GM18868 (cell line): ENCODE measurements at regions not wholly inside any gene's neighbourhood (a gene's known extent, or its start where the extent isn't known, plus 50 kb on each side); places are given as distances from the start of the nearest gene placed in this dataset.
"Not testable (repeated sequence)": the region's sequence is repeated elsewhere in the genome, so short reads cannot be mapped to it uniquely, and the experiment has no call there.

Experiments used
- ATAC-seq: cut with Tn5 transposase; IDR thresholded peaks from one replicate; pipeline ENCODE4 v1.9.1; 2021; ENCODE audit warnings: mild to moderate bottlenecking, moderate library complexity; ENCODE audit not compliant: unreplicated experiment

DNA sequence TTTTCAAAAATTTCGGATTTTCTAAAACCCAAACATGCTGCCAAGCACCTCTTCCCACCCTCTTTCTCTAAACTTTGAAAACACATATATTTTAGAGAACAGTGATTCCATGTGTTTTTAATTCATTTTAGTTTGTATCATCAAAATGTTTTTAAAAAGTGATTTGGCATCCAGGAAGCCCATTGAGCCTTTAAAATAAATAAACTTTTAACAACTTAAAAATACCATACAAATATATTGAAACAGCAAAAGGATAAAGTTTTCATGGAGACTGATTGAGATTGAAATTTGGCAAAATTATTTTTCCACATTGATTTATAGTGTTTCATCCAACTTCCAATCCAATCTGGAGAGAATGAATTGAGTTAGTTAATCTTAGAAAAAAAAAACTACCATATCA lies 374.7 kb downstream of the CD109 start:
- no peak for ATAC-seq

DNA sequence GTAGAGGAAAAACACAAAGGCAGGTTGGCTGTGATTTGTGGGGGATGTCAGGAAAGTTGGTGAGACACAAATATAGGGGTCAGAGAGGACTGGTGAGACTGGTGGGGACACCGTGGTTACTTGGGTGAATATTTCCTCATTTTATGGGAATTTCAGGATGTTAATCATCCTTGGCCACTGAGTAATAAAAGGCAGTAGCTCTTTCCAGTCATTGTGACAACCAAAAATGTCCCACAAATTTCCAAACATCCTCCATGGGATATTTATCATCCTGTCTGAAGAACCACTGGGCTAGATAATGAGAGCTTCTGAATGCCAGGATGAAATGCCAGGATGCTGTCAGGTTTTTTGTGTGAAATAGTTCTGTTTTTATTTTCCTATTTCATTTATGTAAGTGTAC lies 374.1 kb downstream of the CD109 start:
- ATAC-seq = no peak

DNA sequence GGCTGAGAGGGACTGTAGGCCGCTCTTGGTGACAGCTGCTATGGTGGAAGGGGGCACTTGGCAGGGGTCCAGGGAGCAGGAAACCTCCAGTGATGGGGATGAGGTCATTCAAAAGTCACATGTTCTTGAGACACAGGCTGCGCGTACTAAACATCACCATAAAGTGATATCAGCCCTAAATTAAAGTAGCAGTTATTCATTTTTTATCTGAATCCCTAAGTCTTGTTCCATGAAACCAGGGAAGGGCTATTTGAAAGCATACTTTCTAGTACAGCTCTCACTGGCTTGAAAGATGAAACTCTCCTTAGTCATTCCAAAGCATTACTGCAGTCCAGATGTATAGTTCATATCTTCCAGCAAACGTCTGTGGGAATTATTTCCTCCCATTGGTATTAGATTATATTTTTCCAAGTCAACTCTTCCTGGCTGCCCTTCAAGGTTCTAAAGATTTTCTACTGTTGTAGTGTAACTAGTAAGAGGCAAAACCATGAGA lies 373.1 kb downstream of the CD109 start:
- no peak for ATAC-seq

DNA sequence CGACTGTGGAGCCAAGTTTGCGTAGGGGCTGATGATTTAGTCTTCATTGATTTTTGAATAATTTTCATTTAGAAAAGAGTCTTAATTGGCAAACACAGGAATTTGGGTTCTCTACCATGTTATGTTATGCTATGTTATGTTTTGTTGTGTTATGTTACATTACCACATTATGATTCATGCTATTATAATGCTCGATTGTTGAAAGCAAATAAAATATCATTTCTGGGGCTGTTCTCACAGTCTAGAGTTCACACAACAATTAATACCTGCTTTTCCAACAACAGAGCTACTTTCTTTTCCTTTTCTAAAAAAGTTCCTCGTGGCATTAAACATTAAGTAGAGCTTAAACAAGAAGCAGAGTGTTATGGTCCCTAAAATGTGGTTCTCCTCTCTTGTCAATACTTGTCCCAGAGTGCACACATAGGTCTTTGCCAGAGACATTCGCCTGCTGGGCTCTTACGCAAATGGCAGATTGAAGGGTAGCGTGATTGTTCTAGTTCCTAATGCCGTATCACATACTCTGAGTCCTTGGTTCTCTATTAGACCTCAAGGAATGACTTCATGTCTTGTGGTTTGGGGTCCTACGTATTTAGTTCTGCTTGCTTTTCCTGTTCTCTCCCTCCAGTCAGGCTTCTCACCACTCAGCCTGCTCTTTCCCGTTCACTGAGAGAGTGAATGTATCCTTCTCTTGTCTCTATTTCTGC lies 370.3 kb downstream of the CD109 start:
- no peak for ATAC-seq

DNA sequence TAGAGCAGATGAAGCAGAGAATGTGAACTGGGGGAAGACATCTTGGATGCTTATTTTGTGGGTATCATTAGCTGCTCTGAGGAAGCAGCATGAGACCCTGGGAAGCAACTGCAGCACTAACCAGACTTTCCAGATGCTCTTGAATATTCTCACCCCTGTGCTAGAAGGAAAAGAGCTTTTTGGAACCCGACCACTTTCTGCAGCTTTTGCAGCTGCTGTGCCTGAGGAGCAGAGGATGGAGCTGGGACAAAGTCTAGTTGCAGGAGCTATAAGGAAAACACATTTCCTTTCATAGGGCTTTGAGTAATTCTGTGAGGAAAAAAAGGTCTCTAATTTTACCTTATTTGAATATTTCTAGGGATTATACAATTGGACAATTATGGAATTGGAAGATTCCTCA lies 369.7 kb downstream of the CD109 start:
- ATAC-seq = no peak

DNA sequence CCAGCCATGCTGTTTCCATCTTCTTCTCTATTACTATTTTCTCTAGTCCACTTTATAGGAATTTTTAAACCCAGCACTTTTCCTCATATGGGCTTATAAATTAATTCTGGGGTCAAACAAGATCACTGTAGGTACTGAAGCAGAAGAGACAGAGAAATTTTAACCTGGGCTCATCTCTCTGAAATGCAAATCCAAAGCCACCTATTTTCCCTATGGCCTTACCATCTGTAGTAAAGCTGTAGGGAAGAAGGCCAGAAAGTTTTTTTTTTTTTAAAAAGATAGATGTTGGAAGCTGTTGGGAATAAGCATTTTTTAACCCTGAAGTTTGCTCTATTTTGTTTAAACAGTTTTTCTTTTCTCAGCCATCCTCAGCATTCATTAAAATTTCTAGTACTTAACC lies 367.4 kb downstream of the CD109 start:
- ATAC-seq = no peak

DNA sequence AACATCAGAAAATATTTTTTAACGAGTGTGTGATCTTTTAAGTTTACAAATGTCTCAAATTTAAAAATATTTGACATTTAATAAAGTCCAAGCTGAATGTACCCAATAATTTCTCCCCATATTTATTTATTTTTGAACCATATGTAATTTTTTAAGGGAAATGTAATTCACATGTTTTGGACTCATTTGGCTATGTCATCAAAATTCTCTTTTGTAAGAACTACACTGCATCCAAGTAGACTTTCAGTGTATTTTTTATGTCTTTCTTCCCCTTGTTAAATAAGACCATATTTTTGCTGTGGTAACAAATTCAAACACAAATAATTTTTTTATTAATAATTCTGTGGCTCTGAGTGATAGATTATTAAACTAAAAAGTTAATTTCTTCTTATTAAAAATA lies 365.2 kb downstream of the CD109 start:
- no peak for ATAC-seq

DNA sequence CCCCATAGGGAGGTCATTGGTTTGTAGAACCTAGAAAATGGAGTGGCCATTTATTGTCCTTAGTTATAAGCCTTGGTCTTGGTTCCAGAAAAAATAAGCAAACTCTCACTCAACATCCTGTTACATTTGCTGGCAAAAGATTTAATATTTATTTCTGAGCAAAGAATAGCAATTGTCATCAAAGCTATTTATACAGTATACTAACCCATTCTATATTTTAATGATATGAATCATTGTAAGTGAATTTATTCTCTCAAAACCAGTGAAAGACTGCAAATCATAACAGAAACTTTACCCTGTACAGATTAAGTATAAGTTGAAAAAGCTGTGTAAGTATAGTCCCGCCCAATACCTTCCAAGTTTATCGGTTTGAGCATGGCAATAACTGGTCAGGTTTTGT lies 364.4 kb downstream of the CD109 start:
- no peak for ATAC-seq

DNA sequence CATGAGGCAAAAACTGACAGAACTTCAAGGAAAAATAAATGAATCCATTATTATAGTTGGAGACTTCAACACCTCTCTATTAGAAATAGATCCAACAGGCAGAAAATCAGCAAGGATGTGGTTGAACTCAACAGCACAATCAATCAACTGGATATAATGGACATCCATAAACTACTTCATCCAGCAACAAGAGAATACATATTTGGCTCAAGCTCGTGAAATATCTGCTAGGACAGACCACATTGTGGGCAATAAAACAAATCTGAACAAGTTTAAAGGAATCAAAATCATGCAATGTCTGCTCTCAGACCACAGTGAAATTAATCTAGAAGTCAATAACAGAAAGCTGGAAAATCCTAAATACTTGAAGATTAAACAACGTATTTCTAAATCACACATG lies 362.6 kb downstream of the CD109 start:
- no peak for ATAC-seq

DNA sequence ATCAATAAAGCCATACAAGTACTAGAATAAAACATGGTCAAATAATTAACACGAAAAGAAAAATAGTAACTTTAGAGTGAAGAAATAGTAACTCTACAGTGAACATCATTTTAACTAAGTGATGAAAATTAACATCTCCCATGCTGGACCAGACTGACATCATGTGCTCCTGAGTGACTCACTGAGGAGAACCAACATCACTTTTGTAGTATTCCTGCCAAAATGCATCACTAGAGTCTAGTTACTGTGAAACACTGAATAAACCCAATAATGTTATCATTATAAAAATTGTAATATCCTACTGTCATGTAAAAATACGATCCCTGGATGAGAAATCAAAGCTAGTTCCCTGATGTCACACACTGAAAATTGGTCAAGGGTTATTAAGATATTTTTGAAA lies 361.3 kb downstream of the CD109 start:
- ATAC-seq = no peak

DNA sequence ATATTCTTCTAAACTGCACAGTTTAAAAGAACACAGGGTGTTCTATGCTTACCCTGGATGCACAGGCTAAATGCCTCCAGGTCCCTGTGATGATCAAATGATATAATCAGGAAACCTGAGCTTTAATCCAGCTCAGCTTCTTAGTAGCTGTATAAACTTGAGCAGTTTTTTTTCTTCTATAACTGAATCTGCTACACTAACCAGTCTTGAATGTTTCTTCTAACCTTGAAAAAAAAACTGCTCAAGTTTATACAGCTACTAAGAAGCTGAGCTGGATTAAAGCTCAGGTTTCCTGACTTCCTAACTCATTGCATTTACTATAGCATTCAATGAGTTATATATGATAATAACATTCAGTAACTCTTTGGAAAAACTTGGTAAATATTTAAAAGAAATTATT lies 358.2 kb downstream of the CD109 start:
- no peak for ATAC-seq

DNA sequence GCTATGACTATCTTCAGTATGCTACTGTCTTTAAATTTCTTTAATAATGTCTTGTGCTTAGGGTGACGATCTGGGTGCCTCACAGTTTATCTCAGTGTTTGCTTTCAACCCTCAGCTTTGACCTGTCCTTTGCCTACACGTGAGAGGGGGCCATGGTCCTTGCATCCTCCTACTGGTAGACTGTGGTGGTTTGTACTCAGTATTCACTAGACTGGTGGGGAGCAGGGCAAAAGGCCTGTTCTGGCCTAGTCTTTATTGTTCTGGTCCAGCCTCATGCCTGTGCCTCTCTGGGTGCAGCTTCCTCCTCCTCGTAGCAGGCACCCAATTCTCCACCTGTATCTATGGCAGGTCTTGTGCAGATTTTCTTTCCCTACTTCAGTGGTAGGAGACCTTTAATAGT lies 354.9 kb downstream of the CD109 start:
- no peak for ATAC-seq

DNA sequence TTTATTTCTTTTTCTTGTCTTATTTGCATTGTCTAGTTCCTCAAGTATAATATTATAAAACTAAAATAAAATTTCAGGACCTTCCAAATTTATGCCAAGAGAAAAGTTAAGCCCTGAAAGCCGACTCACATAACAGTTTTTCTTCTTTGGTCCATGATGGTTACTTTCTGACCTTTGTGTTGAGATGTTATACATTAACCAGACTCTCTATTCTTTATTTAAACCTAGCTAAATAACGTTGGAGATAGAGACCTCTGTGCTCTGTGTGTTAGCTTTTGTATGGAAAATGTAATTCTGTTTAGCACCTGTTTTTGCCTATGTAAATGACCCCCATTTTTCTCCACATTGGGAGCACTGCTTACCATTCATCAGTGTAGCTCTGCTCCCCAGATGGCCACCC lies 352.4 kb downstream of the CD109 start:
- ATAC-seq = no peak

DNA sequence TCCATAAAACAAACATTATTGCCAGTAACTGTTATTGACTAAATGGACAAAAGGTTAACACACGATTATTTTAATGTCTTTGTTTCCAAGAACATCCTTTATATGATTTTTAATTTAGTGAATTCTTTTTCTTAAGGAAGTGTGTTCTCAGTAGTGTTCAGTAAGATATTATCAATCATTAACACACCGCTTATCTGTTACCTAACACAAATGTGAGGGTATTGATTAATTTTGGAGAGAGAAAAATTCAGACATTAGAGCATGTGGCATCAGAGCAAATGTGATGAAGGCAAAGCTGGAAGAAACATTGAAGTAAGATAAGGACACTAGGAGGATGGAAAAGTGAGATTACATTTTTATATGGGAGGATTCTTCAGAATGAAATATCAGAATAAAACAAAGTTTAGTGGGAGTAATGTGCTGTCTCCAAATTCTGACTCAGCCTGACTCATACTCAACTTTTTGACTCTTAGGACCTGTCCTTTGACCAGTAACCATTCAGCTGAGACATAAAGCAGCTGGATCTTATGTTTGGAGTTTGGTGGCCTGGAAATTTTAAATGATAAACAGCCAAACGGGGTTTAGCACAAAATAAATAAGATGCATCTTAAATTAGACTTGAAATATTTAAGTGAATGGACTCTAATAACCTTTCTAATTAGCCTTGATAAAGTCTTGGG lies 348.6 kb downstream of the CD109 start:
- ATAC-seq = no peak

DNA sequence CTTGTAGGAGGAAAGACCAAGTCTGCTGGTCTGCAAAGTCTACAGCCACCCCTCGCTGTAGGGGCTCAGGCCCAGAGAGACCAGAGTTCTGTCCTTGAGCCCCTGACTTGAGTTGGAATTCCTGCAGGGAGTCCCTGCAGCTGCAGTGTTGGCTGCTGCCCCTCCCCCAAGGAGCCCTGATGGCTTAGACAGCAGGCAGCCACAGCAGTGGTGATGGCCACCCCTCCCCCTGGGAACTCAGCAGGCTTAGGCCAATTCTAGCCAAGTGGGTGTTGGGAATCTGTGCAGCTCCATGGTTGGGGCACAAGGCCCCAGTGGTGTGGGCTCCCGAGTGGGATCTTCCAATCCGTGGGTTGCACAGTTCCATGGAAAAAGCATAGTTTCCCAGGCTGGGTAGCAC lies 345.4 kb downstream of the CD109 start:
- ATAC-seq = no peak

DNA sequence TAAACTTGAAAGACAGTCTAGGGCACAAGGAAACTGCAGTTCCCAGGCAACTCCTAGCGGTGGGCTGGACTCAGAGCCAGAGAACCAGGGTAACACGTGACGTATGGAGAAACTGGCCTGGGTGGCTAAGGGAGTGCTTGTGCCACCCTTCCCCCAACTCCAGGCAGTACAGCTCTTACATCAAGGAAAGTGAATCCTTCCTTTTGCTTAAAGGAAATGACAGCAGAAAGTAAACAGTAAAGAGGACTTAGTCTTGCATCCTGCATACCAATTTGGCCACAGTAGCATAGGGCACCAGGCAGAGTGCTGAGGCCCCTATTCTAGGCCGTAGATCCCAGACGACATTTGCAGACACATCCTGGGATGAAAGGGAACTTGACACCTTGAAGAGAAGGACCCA lies 322.8 kb downstream of the CD109 start:
- ATAC-seq = no peak

DNA sequence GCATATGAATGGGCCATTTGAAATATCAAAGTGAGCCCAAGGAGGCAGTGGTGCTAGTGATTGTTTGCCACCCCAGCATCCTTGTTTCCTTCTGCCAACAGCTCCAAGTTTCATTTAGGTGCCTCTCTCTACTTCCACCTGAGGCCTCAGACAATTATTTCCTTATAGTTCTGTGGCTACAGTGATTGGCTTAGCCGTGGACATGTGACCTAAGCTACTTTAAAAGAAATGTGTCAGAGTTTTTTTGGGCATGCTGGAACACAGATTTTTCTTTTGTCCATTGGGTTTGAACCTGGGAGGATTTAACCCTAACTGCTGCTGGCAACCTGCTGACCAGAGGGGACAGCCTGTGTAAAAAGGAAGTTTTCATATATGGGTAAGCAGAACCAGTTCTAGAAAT lies 319.4 kb downstream of the CD109 start:
- no peak for ATAC-seq

DNA sequence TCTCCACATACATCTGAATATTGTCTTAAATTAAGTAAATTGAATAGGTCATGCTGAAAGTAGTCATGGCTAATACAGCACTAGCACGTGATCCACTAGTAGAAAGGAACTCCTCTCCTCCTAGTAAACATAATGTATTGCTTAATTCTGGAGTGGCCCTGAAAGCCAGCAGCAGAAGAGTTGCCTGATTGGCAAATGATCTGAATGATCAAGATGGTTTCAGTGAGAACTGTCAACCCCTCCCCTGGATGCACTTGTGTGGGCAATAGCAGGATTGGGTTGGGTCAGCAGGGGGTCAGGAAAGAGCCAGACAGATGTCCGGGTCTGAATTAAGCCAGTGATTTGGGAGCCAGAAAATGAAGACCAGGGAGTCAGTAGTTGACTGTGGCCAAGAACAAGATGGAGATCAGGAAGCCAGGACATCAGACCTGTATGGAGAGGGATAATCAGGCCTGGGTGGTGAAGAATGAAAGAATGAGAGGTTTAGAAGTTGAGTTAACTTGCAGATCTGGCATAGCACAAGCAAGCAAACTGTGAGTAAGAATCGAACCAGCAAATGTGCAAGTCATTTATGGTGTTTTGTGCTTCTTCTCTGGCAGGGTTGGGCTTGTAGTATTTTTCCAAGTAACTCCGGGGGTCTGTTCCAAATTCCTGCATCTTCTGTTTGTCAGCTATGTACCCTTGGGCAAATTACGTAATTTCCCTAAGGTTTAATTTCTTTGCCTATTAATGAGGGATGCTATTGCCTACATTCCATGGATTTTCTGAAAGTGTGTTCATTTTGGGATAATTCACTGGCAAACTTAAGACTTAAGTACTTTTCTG lies 304.9 kb downstream of the CD109 start:
- no peak for ATAC-seq

DNA sequence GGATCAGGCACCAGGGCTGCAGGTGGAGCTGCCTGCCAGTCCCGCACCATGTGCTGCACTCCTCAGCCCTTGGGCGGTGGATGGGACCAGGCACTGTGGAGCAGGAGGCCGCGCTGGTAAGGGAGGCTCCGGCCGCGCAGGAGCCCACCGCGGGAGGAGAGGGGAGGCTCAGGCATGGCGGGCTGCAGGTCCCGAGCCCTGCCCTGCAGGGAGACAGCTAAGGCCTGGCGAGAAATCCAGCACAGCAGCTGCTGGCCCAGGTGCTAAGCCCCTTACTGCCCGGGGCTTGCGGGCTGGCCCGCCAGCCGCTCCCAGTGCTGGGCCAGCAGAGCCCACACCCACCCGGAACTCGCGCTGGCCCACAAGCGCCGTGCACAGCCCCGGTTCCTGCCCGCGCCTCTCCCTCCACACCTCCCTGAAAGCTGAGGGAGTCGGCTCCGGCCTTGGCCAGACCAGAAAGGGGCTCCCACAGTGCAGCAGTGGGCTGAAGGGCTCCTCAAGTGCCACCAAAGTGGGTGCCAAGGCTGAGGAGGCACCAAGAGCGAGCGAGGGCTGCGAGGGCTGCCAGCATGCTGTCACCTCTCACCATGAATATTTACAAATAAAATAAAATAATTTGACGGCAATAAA lies 294.7 kb downstream of the CD109 start:
- ATAC-seq = not testable (repeated sequence)

DNA sequence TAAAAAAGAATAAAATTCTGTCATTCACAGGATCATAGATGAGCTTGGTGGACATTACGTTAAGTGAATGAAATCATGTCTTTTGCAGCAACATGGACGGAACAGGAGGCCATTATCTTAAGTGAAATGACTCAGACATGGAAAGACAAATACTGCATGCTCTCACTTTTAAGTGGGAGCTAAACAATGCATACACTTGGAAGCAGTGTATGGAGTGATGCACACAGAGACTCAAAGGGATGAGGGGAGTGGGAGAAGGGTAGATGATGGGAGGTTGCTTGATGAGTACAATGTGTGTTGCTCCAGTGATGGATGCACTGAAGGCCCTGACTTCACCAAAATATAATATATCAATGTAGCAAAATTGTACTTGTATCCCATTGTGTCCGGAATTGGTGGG lies 293.4 kb downstream of the CD109 start:
- ATAC-seq = no peak

DNA sequence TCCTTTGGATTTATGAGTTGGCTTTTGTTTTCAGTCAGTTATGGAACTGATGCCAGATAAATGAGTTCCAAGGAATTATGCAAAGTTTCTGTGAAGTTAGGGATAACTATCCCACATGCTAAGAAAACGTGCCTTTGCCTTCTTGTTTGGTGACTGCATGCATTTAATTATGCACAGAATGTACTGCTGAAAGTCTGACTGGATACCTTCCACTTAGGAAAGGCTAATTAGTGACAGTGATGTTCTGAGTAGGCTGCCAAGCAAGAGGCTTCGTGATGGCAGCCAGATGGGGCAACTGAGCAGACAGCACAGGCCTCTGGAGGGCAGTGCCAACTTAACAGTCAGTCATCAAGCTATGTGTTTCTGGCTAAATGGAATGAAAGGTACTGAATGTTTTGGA lies 289.9 kb downstream of the CD109 start:
- ATAC-seq = no peak
